Heart right ventricle (tissue), 16 donors: ENCODE measurements at regions not wholly inside any gene's neighbourhood (a gene's known extent, or its start where the extent isn't known, plus 50 kb on each side); places are given as distances from the start of the nearest gene placed in this dataset.

Source experiments
- ATAC-seq, 8 donors: fragments of 200-7000 bp; cut with Tn5 transposase; one replicate each; pipeline ENCODE4 v1.9.1; 2020; ENCODE audit warnings: mild to moderate bottlenecking in 8 of 8, moderate library complexity in 8 of 8, moderate number of reproducible peaks in 1 of 8
- DNase-seq, 2 donors: peaks; one replicate each; pipeline ENCODE4 v3.0.0-alpha.2; 2020
- H3K27ac ChIP-seq, 10 donors: fragments of 200-600 bp; sonication (generic) in 2 of 10; one replicate each; pipeline versions ENCODE4 v1.5.0 to v1.8.0; 2020 to 2022; ENCODE audit warnings: mild to moderate bottlenecking in 3 of 10
- H3K27me3 ChIP-seq, 7 donors: fragments of 200-600 bp; one replicate each; pipeline ENCODE4 v1.8.0; 2021 to 2022; ENCODE audit warnings: mild to moderate bottlenecking in 2 of 7
- H3K36me3 ChIP-seq, 9 donors: fragments of 200-600 bp; sonication (generic) in 1 of 9; one replicate each; pipeline versions ENCODE4 v1.5.0 to v1.8.0; 2020 to 2022; ENCODE audit warnings: mild to moderate bottlenecking in 2 of 9
- H3K4me1 ChIP-seq, 9 donors: fragments of 200-600 bp; sonication (generic) in 1 of 9; one replicate each; pipeline versions ENCODE4 v1.5.0 to v1.8.0; 2020 to 2022; ENCODE audit warnings: mild to moderate bottlenecking in 4 of 9
- H3K4me3 ChIP-seq, 10 donors: fragments of 200-600 bp; sonication (generic) in 2 of 10; one replicate each; pipeline versions ENCODE4 v1.5.0 to v1.8.0; 2020 to 2022; ENCODE audit warnings: mild to moderate bottlenecking in 7 of 10, moderate library complexity in 2 of 10
- H3K9me3 ChIP-seq, 11 donors: fragments of 200-600 bp in 10 of 11; sonication (generic) in 2 of 11; one replicate each; pipeline versions ENCODE4 v1.5.0 to v1.8.0; 2013 to 2022; ENCODE audit warnings: mild to moderate bottlenecking in 2 of 11, control low read depth in 1 of 11, moderate library complexity in 1 of 11
- CTCF ChIP-seq, 9 donors: fragments of 200-600 bp; sonication (generic) in 2 of 9; IDR thresholded peaks; one replicate each; pipeline versions ENCODE4 v1.5.0 to v1.8.0; 2021 to 2022; ENCODE audit warnings: antibody characterized with exemption in 9 of 9, mild to moderate bottlenecking in 5 of 9, moderate library complexity in 1 of 9
- WGBS, 2 donors: extraction: QIAGEN DNeasy Blood & Tissue Kit; methylation state at CpG; one replicate each; pipeline ENCODE4 v1.1.7; 2013; ENCODE audit warnings: inconsistent platforms in 1 of 2; 5-methylcytosine and 5-hydroxymethylcytosine counted together
- intact Hi-C, 10 donors: fragments of 100-400 bp; cut with DNase I; formaldehyde crosslinking; loops; one replicate each; pipeline versions ENCODE4 v1.11.1 to v1.14.2; 2022
- donor health status: Arrhythmogenic right ventricular cardiomyopathy.
- donor health status: ischemic (EF 13 %, LVEDD 7.1; RV severe dilation, severe dysfunction).
- donor health status: healthy with polysubstance abuse.
- donor health status: DM: no; HTN: yes; CAD: no.
- donor health status: DM: no; HTN: no; CAD: no.
- donor health status: ischemic (EF 25% LVEDD 6.9; RV normal size, moderate dysfunction).
- donor health status: ischemic (EF 25% LVEDD 5.7; RV mildly dilated, moderate dysfunction).
- donor health status: healthy.
- donor health status: DM: yes; HTN: yes; CAD: no.
- donor health status: Ischemic cardiomyopathy.
- donor health status: ischemic (EF 35%, LVEDD 5.7; RV mildly dilated, moderate dysfunction).
- donor health status: nonischemic (EF 11% LVEDD 7.7; RV severe dilation, severe dysfunction).
- donor health status: DM: yes; HTN: yes; CAD: no.
- donor health status: PGD.
- donor health status: ischemic (EF 29% LVEDD 5.4; RV normal size, mild dysfunction).
- donor health status: nonischemic (EF 23%, LVEDD 6.1; RV moderate dilation, normal function).

- H3K36me3 ChIP-seq, result no peaks in the 10 kb centered on the region
- no peaks in the 10 kb centered on the region for H3K27me3 ChIP-seq
- intact Hi-C loops, result no loop called here
- TF ChIP-seq CTCF (IDR thresholded peaks at IDR 0.05), result no peak
- no peak overlapping the region for H3K27ac ChIP-seq
- 39 to 46% methylated on average over 4 of the region's 4 CpGs for WGBS, 2 donors
- H3K4me3 ChIP-seq, result no peak overlapping the region
- no peak for DNase-seq
- ATAC-seq, result no peak
- no peaks in the 10 kb centered on the region for H3K4me1 ChIP-seq
- H3K9me3 ChIP-seq, result peaks cover 0 to 5% (median 0%) of the 10 kb centered on the region in 11 donors
Measured at GRCh38 chr3:21158861-21159542, 592.0 kb downstream of the ZNF385D start.

- Histone ChIP-seq H3K9me3 (peaks cover 0 to 5% (median 0%) of the 10 kb centered on the region in 11 donors), H3K4me3 (no peak overlapping the region), H3K36me3 (no peaks in the 10 kb centered on the region), H3K27me3 (no peaks in the 10 kb centered on the region), H3K27ac (no peak overlapping the region), H3K4me1 (no peaks in the 10 kb centered on the region)
- intact Hi-C loops, result no loop called here
- ATAC-seq, result no peak
- no peak for TF ChIP-seq CTCF (IDR thresholded peaks at IDR 0.05)
- DNase-seq, result no peak
Measured at GRCh38 chr3:21154911-21155310, 596.1 kb downstream of the ZNF385D start.

- ATAC-seq (no peak), DNase-seq (no peak)
- H3K4me3 ChIP-seq, result no peak overlapping the region
- H3K27ac ChIP-seq, result no peak overlapping the region
- no peaks in the 10 kb centered on the region for H3K36me3 ChIP-seq
- H3K4me1 ChIP-seq, result no peaks in the 10 kb centered on the region
- no peaks in the 10 kb centered on the region for H3K27me3 ChIP-seq
- H3K9me3 ChIP-seq, result peaks cover 0 to 5% (median 0%) of the 10 kb centered on the region in 11 donors
- intact Hi-C loops, result no loop called here
- no peak for TF ChIP-seq CTCF (IDR thresholded peaks at IDR 0.05)
- WGBS, 2 donors, result 84 to 90% methylated on average over 5 of the region's 5 CpGs
Measured at GRCh38 chr3:21152555-21152954, 598.5 kb downstream of the ZNF385D start.

GRCh38 chr3:21142949-21143348, 608.1 kb downstream of the ZNF385D start:
- intact Hi-C loops, result no loop called here
- no peaks in the 10 kb centered on the region for H3K27me3 ChIP-seq

More at GRCh38 chr3:21142949-21143348, 608.1 kb downstream of the ZNF385D start:
- Histone ChIP-seq H3K36me3 (no peaks in the 10 kb centered on the region), H3K27ac (no peak overlapping the region), H3K9me3 (peaks cover 0 to 25% (median 11%) of the 10 kb centered on the region in 11 donors), H3K4me3 (no peak overlapping the region), H3K4me1 (no peaks in the 10 kb centered on the region)
- no peak for ATAC-seq
- no peak for DNase-seq
- no peak for TF ChIP-seq CTCF (IDR thresholded peaks at IDR 0.05)
- 91 to 95% methylated on average over 3 of the region's 3 CpGs for WGBS, 2 donors
